ENCODE measurements at regions not wholly inside any gene's neighbourhood (a gene's known extent, or its start where the extent isn't known, plus 50 kb on each side); places are given as distances from the start of the nearest gene placed in this dataset.
"Not testable (repeated sequence)": the region's sequence is repeated elsewhere in the genome, so short reads cannot be mapped to it uniquely, and the experiment has no call there.

GRCh38 chr11:34830648-34831047 is 85.5 kb downstream of the APIP start:
- H3K9me3 Mint-ChIP-seq, result peaks cover 0 to 4% (median 0%) of the 10 kb centered on the region in 7 donors
- H3K27ac Mint-ChIP-seq, result no peak overlapping the region
- H3K27me3 Mint-ChIP-seq, result peaks cover 14 to 25% (median 22%) of the 10 kb centered on the region in 3 donors
- ATAC-seq (ENCODE audit: low read depth in 2 of 2), result no peak
- no peak overlapping the region for H3K4me3 Mint-ChIP-seq
- H3K4me1 Mint-ChIP-seq, result no peaks in the 10 kb centered on the region
- no peak for DNase-seq
- no peaks in the 10 kb centered on the region for H3K36me3 Mint-ChIP-seq

DNA sequence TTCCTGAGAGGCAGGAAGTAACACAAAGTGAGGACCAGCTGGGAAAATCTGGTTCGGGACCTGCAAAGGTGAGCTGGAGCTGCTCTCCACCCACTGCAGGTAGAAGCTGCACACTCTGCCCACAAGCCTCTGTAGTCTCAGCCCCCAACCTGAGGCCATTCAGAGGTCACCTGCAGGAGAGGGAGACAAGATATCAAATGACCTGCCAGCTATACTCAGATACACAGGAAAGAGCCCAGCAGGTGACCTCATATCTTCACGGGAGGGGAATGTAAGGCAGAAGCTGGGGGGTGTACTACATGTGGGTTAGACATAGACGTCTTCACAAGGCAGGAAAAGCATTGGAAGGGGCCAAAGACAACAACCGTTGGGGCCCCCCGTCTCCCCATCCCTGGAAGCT is 86.1 kb downstream of the APIP start:
- Mint-ChIP-seq H3K4me1 (no peaks in the 10 kb centered on the region), H3K4me3 (no peak overlapping the region), H3K27me3 (peaks cover 11 to 21% (median 19%) of the 10 kb centered on the region in 3 donors), H3K36me3 (no peaks in the 10 kb centered on the region), H3K27ac (no peak overlapping the region), H3K9me3 (peaks cover 0 to 4% (median 0%) of the 10 kb centered on the region in 7 donors)
- DNase-seq, result no peak
- ATAC-seq (ENCODE audit: low read depth in 2 of 2), result no peak

DNA sequence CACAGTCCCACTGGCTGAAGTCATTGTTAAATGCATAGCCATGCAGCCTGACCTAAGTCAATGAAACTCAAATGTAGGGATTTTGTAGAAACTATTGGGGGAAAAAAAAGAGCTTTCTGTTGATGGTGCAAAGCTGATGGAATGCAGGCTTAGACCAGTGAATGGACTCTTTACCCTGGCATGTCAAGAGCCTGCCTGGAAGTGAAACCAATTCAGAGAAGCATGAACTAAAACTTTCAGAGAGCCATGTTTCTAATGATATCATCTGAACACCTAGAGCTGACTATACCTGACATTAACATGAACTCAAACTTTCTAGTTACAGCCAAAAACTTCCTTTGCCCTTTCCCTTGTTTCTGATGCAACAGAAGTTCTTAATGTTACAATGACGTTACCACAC is 89.0 kb downstream of the APIP start:
- no peak for ATAC-seq (ENCODE audit: low read depth in 2 of 2)
- H3K36me3 Mint-ChIP-seq, result no peaks in the 10 kb centered on the region
- H3K27ac Mint-ChIP-seq, result no peak overlapping the region

DNA sequence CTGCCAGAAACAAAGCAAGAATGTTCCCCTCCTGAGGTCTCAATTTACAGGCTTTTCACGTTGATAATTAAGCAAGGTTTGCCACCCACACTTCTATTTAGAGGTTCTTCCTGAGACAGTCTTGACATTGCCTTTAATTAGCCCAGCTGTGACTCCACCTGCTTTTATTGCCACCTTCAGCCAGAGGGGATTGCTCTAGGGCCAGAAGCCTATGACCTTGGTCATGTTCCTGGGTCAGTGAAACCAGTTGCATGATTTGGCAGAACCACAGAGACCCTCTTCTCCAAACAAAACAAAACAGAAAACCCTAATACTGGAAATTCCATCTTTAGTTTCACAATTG is 89.8 kb downstream of the APIP start:
- H3K4me3 Mint-ChIP-seq, result no peak overlapping the region
- DNase-seq, result no peak
- no peaks in the 10 kb centered on the region for H3K4me1 Mint-ChIP-seq
- peaks cover 5 to 20% (median 19%) of the 10 kb centered on the region in 3 donors for H3K27me3 Mint-ChIP-seq
- ATAC-seq (ENCODE audit: low read depth in 2 of 2), result no peak
- no peaks in the 10 kb centered on the region for H3K36me3 Mint-ChIP-seq
- H3K27ac Mint-ChIP-seq, result peak overlapping the region in 1 of 6 donors; percentile 48
- no peaks in the 10 kb centered on the region for H3K9me3 Mint-ChIP-seq

More for the DNA sequence above, 89.0 kb downstream of the APIP start:
- DNase-seq, result no peak
- peaks cover 9 to 20% (median 19%) of the 10 kb centered on the region in 3 donors for H3K27me3 Mint-ChIP-seq
- H3K4me3 Mint-ChIP-seq, result no peak overlapping the region
- no peaks in the 10 kb centered on the region for H3K4me1 Mint-ChIP-seq
- H3K9me3 Mint-ChIP-seq, result no peaks in the 10 kb centered on the region

DNA sequence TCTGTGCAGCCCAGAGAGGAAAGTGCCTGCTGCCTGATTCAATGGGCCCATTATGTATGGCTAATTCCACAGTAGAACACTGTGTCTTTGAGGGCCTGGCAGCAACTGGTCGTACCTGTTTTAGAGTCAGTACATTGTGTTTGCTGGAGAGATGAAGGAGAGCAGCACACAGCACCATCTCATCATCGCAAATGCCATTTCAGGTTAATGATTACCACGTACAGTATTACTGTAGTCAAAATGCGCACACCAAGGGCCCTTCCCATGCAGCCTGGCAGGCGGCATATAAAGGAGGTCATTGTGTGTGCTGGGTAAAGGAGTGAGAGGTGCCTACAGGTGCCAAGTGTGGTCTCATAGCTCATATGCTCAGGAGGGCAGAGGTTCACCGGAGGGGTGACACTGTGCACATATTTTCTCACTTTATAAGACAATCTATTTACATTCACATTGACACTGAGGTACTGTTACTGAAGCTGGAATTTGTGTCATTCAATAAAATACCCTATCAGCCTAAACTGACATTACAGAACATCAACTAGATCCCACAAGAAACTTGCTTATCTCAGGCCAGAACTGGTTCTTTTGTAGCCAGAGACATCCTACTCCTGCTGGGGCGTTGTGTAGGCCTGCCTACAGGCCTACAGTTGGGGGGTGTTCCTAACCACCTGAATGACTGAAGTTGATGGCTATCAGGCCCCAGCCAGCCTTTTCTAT is 90.4 kb downstream of the APIP start:
- Mint-ChIP-seq H3K36me3 (no peaks in the 10 kb centered on the region), H3K4me1 (no peaks in the 10 kb centered on the region), H3K9me3 (no peaks in the 10 kb centered on the region), H3K4me3 (no peak overlapping the region), H3K27me3 (peaks cover 5 to 15% (median 15%) of the 10 kb centered on the region in 3 donors), H3K27ac (peak overlapping the region in 1 of 6 donors; percentile 48)
- no peak for ATAC-seq (ENCODE audit: low read depth in 2 of 2)
- DNase-seq, result no peak

DNA sequence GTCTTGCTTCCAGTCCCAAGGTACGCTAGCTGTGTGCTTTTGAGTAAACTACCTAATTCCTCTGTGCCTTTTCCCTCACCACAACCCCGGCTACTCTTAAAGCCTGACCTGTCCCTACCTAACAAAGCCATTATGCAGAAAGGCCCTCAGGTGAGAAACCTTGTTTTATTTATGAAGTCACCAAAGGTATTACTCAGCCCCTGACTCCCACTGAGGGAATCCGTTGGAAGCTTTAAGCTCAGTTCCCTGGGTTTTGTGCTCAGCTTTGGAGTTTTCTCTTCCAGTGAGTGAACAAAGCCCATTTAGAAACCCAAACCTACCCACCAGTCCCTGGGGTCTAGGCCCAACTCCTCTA is 90.9 kb downstream of the APIP start:
- Mint-ChIP-seq H3K27ac (no peak overlapping the region), H3K4me3 (no peak overlapping the region)
- DNase-seq, result no peak

GRCh38 chr11:34824425-34824824 is 91.8 kb downstream of the APIP start:
- Mint-ChIP-seq H3K36me3 (no peaks in the 10 kb centered on the region), H3K27ac (no peak overlapping the region), H3K9me3 (no peaks in the 10 kb centered on the region), H3K4me3 (no peak overlapping the region), H3K4me1 (no peaks in the 10 kb centered on the region), H3K27me3 (peaks cover 8 to 19% (median 9%) of the 10 kb centered on the region in 3 donors)
- ATAC-seq (ENCODE audit: low read depth in 2 of 2), result no peak
- no peak for DNase-seq

More for the DNA sequence above, 90.9 kb downstream of the APIP start:
- no peak for ATAC-seq (ENCODE audit: low read depth in 2 of 2)
- no peaks in the 10 kb centered on the region for H3K36me3 Mint-ChIP-seq
- peaks cover 5 to 13% (median 10%) of the 10 kb centered on the region in 3 donors for H3K27me3 Mint-ChIP-seq
- no peaks in the 10 kb centered on the region for H3K9me3 Mint-ChIP-seq
- no peaks in the 10 kb centered on the region for H3K4me1 Mint-ChIP-seq

GRCh38 chr11:34823639-34824038 is 92.5 kb downstream of the APIP start:
- DNase-seq (no peak), ATAC-seq (ENCODE audit: low read depth in 2 of 2) (no peak)
- H3K27me3 Mint-ChIP-seq, result peaks cover 8 to 22% (median 10%) of the 10 kb centered on the region in 3 donors
- no peaks in the 10 kb centered on the region for H3K4me1 Mint-ChIP-seq
- H3K27ac Mint-ChIP-seq, result no peak overlapping the region
- H3K4me3 Mint-ChIP-seq, result no peak overlapping the region
- no peaks in the 10 kb centered on the region for H3K9me3 Mint-ChIP-seq
- H3K36me3 Mint-ChIP-seq, result no peaks in the 10 kb centered on the region

GRCh38 chr11:34823197-34823596 is 93.0 kb downstream of the APIP start:
- H3K27ac Mint-ChIP-seq, result no peak overlapping the region
- H3K4me1 Mint-ChIP-seq, result no peaks in the 10 kb centered on the region
- no peaks in the 10 kb centered on the region for H3K9me3 Mint-ChIP-seq

GRCh38 chr11:34819740-34820482 is 96.3 kb downstream of the APIP start:
- Mint-ChIP-seq H3K9me3 (peaks cover 0 to 12% (median 4%) of the 10 kb centered on the region in 7 donors), H3K27ac (peak overlapping the region in 1 of 6 donors; percentile 19), H3K4me1 (no peaks in the 10 kb centered on the region), H3K4me3 (no peak overlapping the region), H3K36me3 (no peaks in the 10 kb centered on the region), H3K27me3 (peaks cover 8 to 34% (median 10%) of the 10 kb centered on the region in 3 donors)
- ATAC-seq (ENCODE audit: low read depth in 2 of 2) (no peak), DNase-seq (no peak)

More at GRCh38 chr11:34823197-34823596, 93.0 kb downstream of the APIP start:
- no peak overlapping the region for H3K4me3 Mint-ChIP-seq
- DNase-seq, result no peak
- peaks cover 8 to 22% (median 10%) of the 10 kb centered on the region in 3 donors for H3K27me3 Mint-ChIP-seq
- no peak for ATAC-seq (ENCODE audit: low read depth in 2 of 2)
- no peaks in the 10 kb centered on the region for H3K36me3 Mint-ChIP-seq

- Mint-ChIP-seq H3K27me3 (peaks cover 8 to 34% (median 10%) of the 10 kb centered on the region in 3 donors), H3K9me3 (peaks cover 4 to 19% (median 10%) of the 10 kb centered on the region in 7 donors)
- not testable (repeated sequence) for H3K36me3 Mint-ChIP-seq; H3K4me3 Mint-ChIP-seq; H3K4me1 Mint-ChIP-seq; H3K27ac Mint-ChIP-seq; DNase-seq; ATAC-seq (ENCODE audit: low read depth in 2 of 2)
These were observed 98.4 kb downstream of the APIP start for GRCh38 chr11:34817812-34818211.

- Mint-ChIP-seq H3K9me3 (peaks cover 9 to 30% (median 18%) of the 10 kb centered on the region in 7 donors), H3K4me1 (no peaks in the 10 kb centered on the region), H3K4me3 (no peak overlapping the region), H3K27ac (no peak overlapping the region), H3K36me3 (peaks cover 0 to 12% of the 10 kb centered on the region in 2 donors), H3K27me3 (peaks cover 4 to 27% (median 5%) of the 10 kb centered on the region in 3 donors)
- ATAC-seq (ENCODE audit: low read depth in 2 of 2) (no peak), DNase-seq (no peak)
These were observed 99.4 kb downstream of the APIP start for GRCh38 chr11:34816698-34817213.

GRCh38 chr11:34812905-34813576 is 103.1 kb downstream of the APIP start:
- DNase-seq (no peak), ATAC-seq (ENCODE audit: low read depth in 2 of 2) (no peak)
- peaks cover 0 to 12% of the 10 kb centered on the region in 2 donors for H3K36me3 Mint-ChIP-seq
- peaks cover 17 to 33% (median 20%) of the 10 kb centered on the region in 3 donors for H3K27me3 Mint-ChIP-seq
- H3K9me3 Mint-ChIP-seq, result peaks cover 9 to 31% (median 18%) of the 10 kb centered on the region in 7 donors
- H3K4me1 Mint-ChIP-seq, result no peaks in the 10 kb centered on the region
- no peak overlapping the region for H3K27ac Mint-ChIP-seq
- no peak overlapping the region for H3K4me3 Mint-ChIP-seq

Data from naive B cell (primary cell).